NCI-H748 treated with DMSO at 0.1 percent for 48 hours (cell line): ENCODE measurements at regions not wholly inside any gene's neighbourhood (a gene's known extent, or its start where the extent isn't known, plus 50 kb on each side); places are given as distances from the start of the nearest gene placed in this dataset.

ENCODE experiments used
- DNase-seq: peaks from one replicate; lab custom pipeline; 2025; lab: John Stamatoyannopoulos, UW

GRCh38 chr1:239678181-239678580, 291.8 kb downstream of the CHRM3 start:
- no peak for DNase-seq

- no peak for DNase-seq
Observed at GRCh38 chr1:239682046-239682445, 295.7 kb downstream of the CHRM3 start.

GRCh38 chr1:239682960-239683359, 296.6 kb downstream of the CHRM3 start:
- peak; percentile 78 for DNase-seq

GRCh38 chr1:239686386-239686785, 300.0 kb downstream of the CHRM3 start:
- DNase-seq, result no peak

GRCh38 chr1:239696317-239696716, 309.9 kb downstream of the CHRM3 start:
- no peak for DNase-seq

- DNase-seq, result no peak
Observed at GRCh38 chr1:239700667-239701066, 314.3 kb downstream of the CHRM3 start.

GRCh38 chr1:239703075-239703474, 316.7 kb downstream of the CHRM3 start:
- no peak for DNase-seq

- DNase-seq, result no peak
Observed at GRCh38 chr1:239706245-239706892, 320.0 kb downstream of the CHRM3 start.

GRCh38 chr1:239707615-239708014, 321.2 kb downstream of the CHRM3 start:
- no peak for DNase-seq

- DNase-seq, result no peak
Observed at GRCh38 chr1:239708622-239709021, 322.3 kb downstream of the CHRM3 start.

GRCh38 chr1:239711768-239712167, 325.4 kb downstream of the CHRM3 start:
- DNase-seq, result no peak

GRCh38 chr1:239717097-239717917, 330.9 kb downstream of the CHRM3 start:
- no peak for DNase-seq

- DNase-seq, result no peak
Observed at GRCh38 chr1:239717918-239718184, 331.5 kb downstream of the CHRM3 start.

GRCh38 chr1:239718571-239718970, 332.2 kb downstream of the CHRM3 start:
- DNase-seq, result no peak

- peak; percentile 29 for DNase-seq
Observed at GRCh38 chr1:239718997-239719628, 332.7 kb downstream of the CHRM3 start.

- DNase-seq, result no peak
Observed at GRCh38 chr1:239719642-239720258, 333.4 kb downstream of the CHRM3 start.

GRCh38 chr1:239722035-239722434, 335.7 kb downstream of the CHRM3 start:
- no peak for DNase-seq

GRCh38 chr1:239723776-239724367, 337.5 kb downstream of the CHRM3 start:
- DNase-seq, result no peak

GRCh38 chr1:239725371-239725770, 339.0 kb downstream of the CHRM3 start:
- DNase-seq, result no peak

- no peak for DNase-seq
Observed at GRCh38 chr1:239725933-239726332, 339.6 kb downstream of the CHRM3 start.

- DNase-seq, result no peak
Observed at GRCh38 chr1:239730378-239730777, 344.0 kb downstream of the CHRM3 start.

- no peak for DNase-seq
Observed at GRCh38 chr1:239731082-239731748, 344.8 kb downstream of the CHRM3 start.
